ENCODE measurements at regions not wholly inside any gene's neighbourhood (a gene's known extent, or its start where the extent isn't known, plus 50 kb on each side); places are given as distances from the start of the nearest gene placed in this dataset.

- DNase-seq, result no peak
Measured at GRCh38 chr6:93821953-93822352, 402.6 kb upstream of the EPHA7 start.

- no peak for DNase-seq
Measured at GRCh38 chr6:93820465-93821082, 401.2 kb upstream of the EPHA7 start.

DNA sequence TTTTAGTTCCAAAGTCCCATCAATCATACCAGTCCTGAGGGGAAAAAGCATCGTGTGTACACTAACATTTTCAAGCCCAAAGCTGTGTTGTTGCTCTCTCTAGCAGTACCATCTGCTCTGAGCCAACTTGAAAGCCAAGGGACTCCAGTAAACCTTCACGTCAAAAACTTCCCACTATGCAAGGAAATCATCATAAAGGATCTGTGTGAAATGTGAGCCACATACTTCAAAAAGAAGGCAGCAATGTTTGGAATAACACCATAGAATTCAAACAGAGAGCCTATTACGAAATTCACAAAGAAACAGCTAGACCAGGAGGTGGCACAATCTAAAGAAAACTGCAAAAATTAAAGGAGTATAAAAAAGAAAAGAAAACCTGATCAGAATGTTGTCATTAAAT is 399.8 kb upstream of the EPHA7 start:
- no peak for DNase-seq

DNA sequence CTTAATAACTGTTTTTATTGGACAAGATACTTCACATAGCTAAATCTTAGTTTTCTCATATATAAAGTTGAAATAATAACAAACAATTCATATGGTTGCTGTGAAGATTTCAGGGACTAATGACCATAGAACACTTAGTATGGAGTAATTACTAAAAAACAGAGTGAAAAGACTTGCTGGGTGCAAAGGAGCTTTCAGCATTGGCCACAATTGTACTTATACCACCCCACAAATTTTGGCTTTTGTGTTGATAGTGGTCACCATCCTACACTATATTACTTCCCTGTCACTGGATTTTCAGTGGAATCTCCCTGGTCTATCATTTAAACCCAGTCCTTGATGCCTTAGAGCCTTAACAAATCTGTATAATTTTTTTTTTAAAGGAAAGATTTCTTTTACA is 398.6 kb upstream of the EPHA7 start:
- DNase-seq, result no peak

- no peak for DNase-seq
Measured at GRCh38 chr6:93806409-93807270, 387.3 kb upstream of the EPHA7 start.

DNA sequence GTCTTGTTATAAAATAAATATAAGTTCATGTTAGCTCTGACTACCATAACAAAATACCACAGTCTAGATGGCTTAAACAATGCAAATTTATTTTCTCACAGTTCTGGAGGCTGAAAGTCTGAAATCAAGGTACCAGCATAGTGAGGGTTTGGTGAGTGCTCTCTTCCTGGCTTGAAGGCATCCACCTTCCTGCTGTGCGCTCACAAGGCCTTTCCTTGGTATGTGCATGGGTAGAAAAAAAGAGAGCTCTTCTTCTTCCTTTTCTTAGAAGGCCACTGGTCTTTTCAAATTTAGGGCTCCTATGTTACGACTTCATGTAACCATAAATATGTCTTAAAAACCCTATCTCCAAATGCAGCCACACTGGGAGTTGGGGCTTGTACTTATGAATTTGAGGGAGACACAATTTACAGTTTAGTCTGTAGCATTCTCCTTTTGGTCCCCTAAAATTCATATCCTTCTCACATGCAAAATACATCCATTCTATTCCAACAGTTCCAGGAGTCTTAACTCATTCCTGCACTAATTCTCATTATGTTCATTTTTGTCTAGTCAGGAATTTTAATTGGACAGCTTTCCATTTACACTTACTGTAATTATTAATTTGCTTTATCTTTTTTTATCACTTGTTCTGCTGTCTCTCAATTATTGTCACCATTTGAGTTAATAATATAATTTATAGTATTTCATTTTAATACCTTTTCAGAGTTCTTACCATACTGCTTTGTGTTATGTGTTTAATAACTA is 381.9 kb upstream of the EPHA7 start:
- no peak for DNase-seq

DNA sequence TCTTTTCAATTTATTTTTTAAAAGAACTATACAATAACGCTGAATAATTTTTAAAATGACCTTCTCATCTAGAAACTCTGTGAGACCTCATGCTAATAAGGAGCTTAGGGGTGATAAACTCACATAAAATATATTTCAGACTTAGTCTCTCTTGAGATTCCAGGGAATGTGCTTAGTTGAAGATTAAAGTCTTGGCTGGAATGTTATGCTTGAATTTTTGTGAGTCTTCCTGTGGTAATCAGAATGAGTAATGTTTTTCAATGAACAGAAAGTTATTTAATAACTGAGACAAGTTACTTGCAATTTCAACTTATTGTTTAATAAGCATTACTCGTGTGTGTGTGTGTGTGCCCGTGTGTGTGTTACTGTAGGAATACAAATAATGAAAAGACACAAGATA is 379.9 kb upstream of the EPHA7 start:
- DNase-seq, result no peak

DNA sequence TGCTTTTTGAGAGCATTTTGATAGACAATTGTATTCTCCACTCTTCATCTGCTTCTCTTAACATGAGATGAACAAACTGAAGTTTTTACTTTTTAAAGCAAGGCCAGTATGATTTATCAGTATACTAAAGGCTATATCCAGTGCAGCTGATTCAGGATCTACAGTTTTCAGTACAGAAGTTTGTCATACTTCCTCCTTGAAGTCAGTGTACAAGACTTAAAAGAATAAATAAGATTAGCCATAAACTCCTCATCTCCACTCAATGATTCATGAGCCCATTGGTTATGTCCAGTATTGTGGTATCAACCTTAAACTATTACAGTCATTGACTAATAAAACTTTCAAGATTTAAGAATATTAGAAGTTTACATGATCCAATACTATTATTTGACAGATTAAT is 374.8 kb upstream of the EPHA7 start:
- DNase-seq, result no peak

DNA sequence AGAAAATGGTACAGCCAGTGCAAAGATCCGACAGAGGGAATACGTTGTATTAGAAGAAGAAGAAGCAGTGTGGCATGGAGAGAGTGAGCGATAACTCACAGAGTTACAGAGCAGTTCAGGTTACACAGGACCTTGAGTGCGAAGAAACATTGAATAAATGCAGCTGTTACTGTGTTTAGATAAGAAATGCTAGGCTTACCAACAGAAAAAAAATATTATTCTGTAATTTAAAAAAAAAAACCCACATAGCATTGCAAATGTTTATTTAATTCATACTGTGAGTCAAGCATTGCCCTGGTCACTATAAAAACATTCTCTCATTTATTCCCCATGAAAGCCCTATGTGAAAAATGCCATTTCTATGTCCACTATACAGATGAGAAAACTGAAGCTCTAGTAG is 373.4 kb upstream of the EPHA7 start:
- no peak for DNase-seq

DNA sequence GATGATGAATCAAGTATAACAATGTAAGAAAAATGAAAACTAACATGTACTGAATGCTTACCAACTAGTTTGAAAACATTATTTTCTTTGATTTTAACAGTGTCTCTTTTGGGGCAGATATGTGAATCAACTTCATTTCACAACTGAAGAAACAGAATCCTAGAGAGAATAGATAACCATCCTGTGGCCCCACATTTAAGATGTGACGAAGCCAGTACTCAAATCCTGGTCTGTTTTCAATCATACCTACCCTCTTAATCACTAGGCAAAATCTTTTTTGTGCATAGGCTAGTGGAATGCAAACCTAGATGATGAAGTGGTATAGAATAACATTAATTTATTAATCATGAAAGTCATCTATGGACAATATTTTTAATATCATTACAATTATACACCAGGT is 371.6 kb upstream of the EPHA7 start:
- DNase-seq, result no peak

- no peak for DNase-seq
Measured at GRCh38 chr6:93789532-93789931, 370.2 kb upstream of the EPHA7 start.

GRCh38 chr6:93787841-93788240 is 368.5 kb upstream of the EPHA7 start:
- DNase-seq, result no peak

DNA sequence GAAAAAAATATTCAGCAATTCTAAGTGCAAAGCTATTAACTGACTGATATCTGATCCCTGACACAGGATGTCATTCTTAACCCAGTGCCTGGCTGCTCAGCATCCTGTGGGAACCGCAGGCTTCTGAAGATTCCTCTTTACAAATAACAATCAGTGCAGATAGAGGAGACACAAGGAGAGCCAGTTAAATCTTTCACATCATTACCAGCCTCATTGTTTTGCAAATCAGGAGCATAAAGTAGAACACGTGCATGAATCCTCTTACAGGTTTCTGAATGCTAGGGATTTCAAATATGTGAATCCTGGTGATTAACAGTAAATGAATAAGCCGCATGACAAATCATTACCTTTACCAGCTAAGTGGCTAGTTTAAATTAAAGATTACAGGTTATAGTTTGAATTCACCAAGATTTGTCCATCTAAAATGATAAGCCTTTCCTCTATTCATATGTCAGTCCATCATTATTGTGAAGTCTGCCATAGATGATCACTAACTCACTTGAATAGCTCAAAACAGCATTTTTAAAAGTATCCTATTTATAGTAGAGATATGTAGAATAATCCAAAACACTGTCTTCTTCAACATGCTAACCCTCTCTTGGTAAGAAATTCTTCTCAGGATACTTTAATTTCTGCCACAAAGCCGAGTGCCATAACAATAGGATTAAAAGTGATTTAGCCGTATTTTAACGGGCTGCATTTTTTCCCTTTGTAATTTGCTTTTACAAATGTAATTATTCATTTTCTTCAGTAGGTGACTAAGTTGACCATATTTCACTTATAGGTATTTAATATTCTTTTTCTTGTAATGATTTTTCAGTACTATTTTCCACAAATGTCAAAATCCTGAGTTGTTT is 367.3 kb upstream of the EPHA7 start:
- peak in 1 of 2 experiments; percentile 22 for DNase-seq

DNA sequence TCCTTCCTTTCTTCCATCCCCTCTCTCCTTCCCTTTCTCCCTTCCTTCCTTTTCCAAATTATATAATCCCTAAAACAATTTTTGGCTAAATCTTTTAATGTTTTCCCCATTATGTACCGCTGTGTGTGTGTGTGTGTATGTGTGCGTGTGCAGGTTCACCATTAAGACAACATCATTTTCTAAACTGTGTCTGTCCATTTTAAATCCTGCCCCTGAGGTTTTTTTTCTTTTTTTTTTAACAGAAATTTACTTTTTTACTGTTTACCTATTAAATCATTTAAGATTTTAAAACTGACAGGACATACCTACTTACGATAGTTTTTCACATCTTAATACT is 366.3 kb upstream of the EPHA7 start:
- no peak for DNase-seq

DNA sequence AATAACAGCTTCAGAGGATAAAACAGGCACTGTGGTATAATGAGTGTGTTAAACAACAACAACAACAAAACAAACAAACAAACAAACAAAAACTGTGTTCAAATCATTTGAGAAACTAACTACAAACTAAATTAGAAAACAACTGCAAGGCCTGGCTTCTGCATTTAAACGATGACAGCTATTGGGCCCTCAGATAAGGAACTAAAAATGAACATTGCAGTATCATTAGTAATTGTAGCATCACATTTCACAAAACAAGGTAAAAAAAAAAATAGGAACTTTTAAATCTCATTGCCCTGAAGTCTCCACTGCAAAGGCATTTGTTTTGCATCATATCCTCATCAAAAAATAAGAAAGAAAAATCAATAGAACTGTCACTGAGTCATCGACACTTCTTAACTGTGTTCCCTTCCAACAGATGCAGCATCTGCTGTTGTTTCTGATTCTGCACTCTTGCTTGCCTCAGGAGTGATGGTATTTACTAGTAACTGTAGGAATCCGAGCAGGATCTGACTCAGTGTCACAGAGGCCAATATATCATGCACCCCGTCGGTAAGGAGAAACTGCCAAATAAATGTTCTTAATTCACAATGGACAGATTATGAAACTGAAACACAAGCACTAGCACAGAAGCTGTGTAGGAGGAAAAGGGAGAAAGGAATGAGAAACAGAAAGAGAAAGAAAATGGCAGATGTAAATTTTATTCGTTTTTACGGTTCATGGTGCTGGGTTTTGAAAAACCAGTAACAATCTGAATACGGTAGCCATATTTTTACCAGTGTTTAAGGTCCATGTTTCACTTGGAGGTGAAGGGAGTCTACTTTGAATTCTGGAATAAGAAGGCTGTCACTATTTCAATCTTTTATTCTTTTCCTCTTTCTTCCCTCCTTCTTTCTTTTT is 365.7 kb upstream of the EPHA7 start:
- DNase-seq, result peak in 1 of 2 experiments; percentile 60

- DNase-seq, result no peak
Measured at GRCh38 chr6:93779086-93779841, 359.9 kb upstream of the EPHA7 start.

- DNase-seq, result no peak
Measured at GRCh38 chr6:93759190-93759589, 339.8 kb upstream of the EPHA7 start.

- DNase-seq, result no peak
Measured at GRCh38 chr6:93751969-93752368, 332.6 kb upstream of the EPHA7 start.

DNA sequence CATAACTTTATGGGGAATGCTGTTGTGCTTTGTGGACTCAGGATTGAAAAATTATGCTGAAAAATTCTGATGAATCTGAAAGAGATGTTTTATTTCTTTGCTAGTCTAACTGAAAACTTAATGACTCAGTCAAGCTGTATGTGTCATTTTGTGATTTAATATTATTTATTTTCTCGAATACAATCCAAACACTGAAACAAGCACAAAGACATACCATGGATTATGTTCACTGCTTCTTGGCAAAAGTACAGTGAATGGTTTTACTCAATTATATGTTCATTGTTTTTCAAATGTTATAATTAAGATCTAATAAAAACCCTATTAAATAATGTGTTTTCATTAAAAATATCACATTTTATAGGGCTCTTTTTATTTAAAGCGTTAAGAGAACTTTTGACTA is 330.6 kb upstream of the EPHA7 start:
- DNase-seq, result no peak

DNA sequence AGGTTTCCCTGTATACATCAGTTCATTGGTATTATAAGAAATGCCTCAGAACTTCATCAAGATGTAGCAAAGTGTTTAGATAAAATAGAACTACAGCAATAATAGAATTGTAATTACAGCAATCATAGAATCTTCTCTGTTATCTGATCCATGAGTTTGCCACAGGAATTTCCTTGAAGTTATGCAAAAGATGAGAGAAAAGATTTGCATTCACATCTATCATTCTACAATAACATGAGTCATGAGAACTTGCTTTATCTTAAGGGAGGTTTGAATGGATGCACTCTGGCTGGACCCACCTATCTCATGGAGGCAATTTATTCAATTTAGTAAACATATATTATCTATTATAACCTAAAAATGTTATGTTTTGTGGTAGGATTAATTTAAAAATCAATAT is 329.8 kb upstream of the EPHA7 start:
- DNase-seq, result no peak

DNA sequence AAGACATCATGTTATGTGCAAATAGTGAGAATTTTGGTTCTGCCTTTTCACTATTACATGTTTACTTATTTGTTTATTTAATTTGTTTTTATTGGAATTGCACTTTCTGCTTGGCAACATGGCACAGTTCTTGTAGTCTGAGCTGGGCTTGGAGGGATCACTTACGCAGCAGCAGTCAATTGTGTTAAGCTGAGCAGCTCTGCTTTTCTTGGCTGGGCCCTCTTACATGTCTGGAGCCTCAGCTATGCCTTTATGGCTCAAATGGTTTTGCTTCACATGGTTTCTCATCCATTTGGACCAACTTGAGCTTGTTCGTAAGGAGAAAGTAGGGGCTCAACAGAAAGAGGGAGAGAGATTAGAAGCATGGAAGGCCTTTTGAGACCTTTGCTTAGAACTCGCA is 327.5 kb upstream of the EPHA7 start:
- DNase-seq, result no peak

Data from SW 1271 (cell line).